ENCODE measurements at regions not wholly inside any gene's neighbourhood (a gene's known extent, or its start where the extent isn't known, plus 50 kb on each side); places are given as distances from the start of the nearest gene placed in this dataset.
A peak's percentile ranks its signal among the peaks of the same experiment; 100 is the strongest.

GRCh38 chr22:44399906-44400762 is 87.4 kb upstream of the SHISAL1 start:
- Mint-ChIP-seq H3K27ac (no peak overlapping the region), H3K9me3 (no peaks in the 10 kb centered on the region), H3K4me1 (no peaks in the 10 kb centered on the region), H3K36me3 (no peaks in the 10 kb centered on the region), H3K27me3 (peaks cover 12% of the 10 kb centered on the region), H3K4me3 (no peak overlapping the region)
- CTCF ChIA-PET, result no interaction called here
- DNase-seq, result no peak

- no peak overlapping the region for H3K4me3 Mint-ChIP-seq
- H3K27me3 Mint-ChIP-seq, result peaks cover 12% of the 10 kb centered on the region
- H3K4me1 Mint-ChIP-seq, result no peaks in the 10 kb centered on the region
- no peak overlapping the region for H3K27ac Mint-ChIP-seq
- CTCF ChIA-PET, result interaction anchor here (1.2 kb wide), 1 partner anchor 168 kb away, joined by 4 read pairs; no protein-coding TSS in a partner anchor
- DNase-seq, result no peak
- no peaks in the 10 kb centered on the region for H3K9me3 Mint-ChIP-seq
- H3K36me3 Mint-ChIP-seq, result no peaks in the 10 kb centered on the region
These were observed 86.4 kb upstream of the SHISAL1 start for GRCh38 chr22:44398856-44399837.

GRCh38 chr22:44396727-44397722 is 84.3 kb upstream of the SHISAL1 start:
- CTCF ChIA-PET, result no interaction called here
- no peak overlapping the region for H3K27ac Mint-ChIP-seq
- H3K27me3 Mint-ChIP-seq, result peaks cover 18% of the 10 kb centered on the region
- no peaks in the 10 kb centered on the region for H3K4me1 Mint-ChIP-seq
- DNase-seq, result no peak
- H3K36me3 Mint-ChIP-seq, result no peaks in the 10 kb centered on the region
- H3K9me3 Mint-ChIP-seq, result no peaks in the 10 kb centered on the region
- no peak overlapping the region for H3K4me3 Mint-ChIP-seq

GRCh38 chr22:44396021-44396726 is 83.4 kb upstream of the SHISAL1 start:
- Mint-ChIP-seq H3K36me3 (no peaks in the 10 kb centered on the region), H3K9me3 (no peaks in the 10 kb centered on the region), H3K4me3 (no peak overlapping the region), H3K4me1 (no peaks in the 10 kb centered on the region), H3K27me3 (peaks cover 18% of the 10 kb centered on the region), H3K27ac (no peak overlapping the region)
- CTCF ChIA-PET, result no interaction called here
- DNase-seq, result no peak

- Mint-ChIP-seq H3K36me3 (no peaks in the 10 kb centered on the region), H3K9me3 (no peaks in the 10 kb centered on the region), H3K27me3 (peaks cover 17% of the 10 kb centered on the region), H3K4me1 (no peaks in the 10 kb centered on the region), H3K4me3 (no peak overlapping the region), H3K27ac (no peak overlapping the region)
- DNase-seq, result no peak
- CTCF ChIA-PET, result no interaction called here
These were observed 82.6 kb upstream of the SHISAL1 start for GRCh38 chr22:44395118-44396005.

- Mint-ChIP-seq H3K9me3 (no peaks in the 10 kb centered on the region), H3K27ac (no peak overlapping the region), H3K27me3 (peaks cover 21% of the 10 kb centered on the region), H3K4me1 (no peaks in the 10 kb centered on the region), H3K36me3 (no peaks in the 10 kb centered on the region), H3K4me3 (no peak overlapping the region)
- CTCF ChIA-PET, result no interaction called here
- no peak for DNase-seq
These were observed 81.7 kb upstream of the SHISAL1 start for GRCh38 chr22:44394246-44395117.

- Mint-ChIP-seq H3K9me3 (no peaks in the 10 kb centered on the region), H3K4me3 (no peak overlapping the region), H3K27me3 (peaks cover 17% of the 10 kb centered on the region), H3K27ac (no peak overlapping the region), H3K36me3 (no peaks in the 10 kb centered on the region), H3K4me1 (no peaks in the 10 kb centered on the region)
- no peak for DNase-seq
- CTCF ChIA-PET, result no interaction called here
These were observed 80.3 kb upstream of the SHISAL1 start for GRCh38 chr22:44393066-44393465.

GRCh38 chr22:44392446-44392921 is 79.7 kb upstream of the SHISAL1 start:
- no peaks in the 10 kb centered on the region for H3K9me3 Mint-ChIP-seq
- DNase-seq, result no peak
- H3K27ac Mint-ChIP-seq, result no peak overlapping the region
- H3K4me1 Mint-ChIP-seq, result no peaks in the 10 kb centered on the region
- H3K27me3 Mint-ChIP-seq, result peaks cover 19% of the 10 kb centered on the region
- H3K36me3 Mint-ChIP-seq, result no peaks in the 10 kb centered on the region
- CTCF ChIA-PET, result no interaction called here
- H3K4me3 Mint-ChIP-seq, result no peak overlapping the region

- H3K36me3 Mint-ChIP-seq, result no peaks in the 10 kb centered on the region
- no peak overlapping the region for H3K27ac Mint-ChIP-seq
- DNase-seq, result peak; percentile 16
- no peaks in the 10 kb centered on the region for H3K9me3 Mint-ChIP-seq
- CTCF ChIA-PET, result no interaction called here
- no peak overlapping the region for H3K4me3 Mint-ChIP-seq
- H3K27me3 Mint-ChIP-seq, result peaks cover 22% of the 10 kb centered on the region
- H3K4me1 Mint-ChIP-seq, result no peaks in the 10 kb centered on the region
These were observed 79.0 kb upstream of the SHISAL1 start for GRCh38 chr22:44391481-44392445.

GRCh38 chr22:44391015-44391414 is 78.3 kb upstream of the SHISAL1 start:
- Mint-ChIP-seq H3K36me3 (no peaks in the 10 kb centered on the region), H3K4me3 (no peak overlapping the region), H3K4me1 (no peaks in the 10 kb centered on the region), H3K27me3 (peaks cover 26% of the 10 kb centered on the region), H3K9me3 (no peaks in the 10 kb centered on the region), H3K27ac (no peak overlapping the region)
- DNase-seq, result peak; percentile 14
- CTCF ChIA-PET, result no interaction called here

GRCh38 chr22:44390613-44390970 is 77.8 kb upstream of the SHISAL1 start:
- Mint-ChIP-seq H3K4me3 (no peak overlapping the region), H3K36me3 (no peaks in the 10 kb centered on the region), H3K9me3 (no peaks in the 10 kb centered on the region), H3K27me3 (peaks cover 26% of the 10 kb centered on the region), H3K4me1 (no peaks in the 10 kb centered on the region), H3K27ac (no peak overlapping the region)
- DNase-seq, result no peak
- CTCF ChIA-PET, result no interaction called here

All from activated naive CD4-positive, alpha-beta T cell treated with anti-CD3 and anti-CD28 coated beads, Interleukin-2, amount 10 ng/mL, durations not matched to agents 7 days and 5 days (primary cell).